H9 (cell line): ENCODE measurements at regions not wholly inside any gene's neighbourhood (a gene's known extent, or its start where the extent isn't known, plus 50 kb on each side); places are given as distances from the start of the nearest gene placed in this dataset.

ENCODE experiments used
- DNase-seq: peaks from one replicate; pipeline ENCODE4 v3.0.0-alpha.2; 2017
- H2AFZ ChIP-seq: one replicate; pipeline ENCODE4 v1.6.1; 2013; ENCODE audit warnings: mild to moderate bottlenecking, low read length, control low read depth, moderate library complexity
- H2AK5ac ChIP-seq: 2 replicates; pipeline ENCODE4 v1.6.1; 2013; ENCODE audit warnings: low read length, control low read depth, mixed read lengths; ENCODE audit not compliant: insufficient read length
- H2BK120ac ChIP-seq: one replicate; pipeline ENCODE4 v1.6.1; 2013; ENCODE audit warnings: low read depth, mild to moderate bottlenecking, low read length, control low read depth, inconsistent platforms; ENCODE audit not compliant: poor library complexity, severe bottlenecking
- H2BK12ac ChIP-seq: 2 replicates; pipeline ENCODE4 v1.6.1; 2013; ENCODE audit warnings: low read length, control low read depth, mixed read lengths, low read depth; ENCODE audit not compliant: insufficient read length
- H2BK15ac ChIP-seq: 2 replicates; pipeline ENCODE4 v1.6.1; 2013; ENCODE audit warnings: low read depth, low read length, control low read depth
- H2BK20ac ChIP-seq: one replicate; pipeline ENCODE4 v1.6.1; 2013; ENCODE audit warnings: low read depth, mild to moderate bottlenecking, low read length, control low read depth, inconsistent platforms; ENCODE audit not compliant: poor library complexity, severe bottlenecking
- H2BK5ac ChIP-seq: 2 replicates; pipeline ENCODE4 v1.6.1; 2013; ENCODE audit warnings: low read length, control low read depth, mixed read lengths; ENCODE audit not compliant: insufficient read length
- H3K14ac ChIP-seq: 2 replicates; pipeline ENCODE4 v1.6.1; 2013; ENCODE audit warnings: low read length, control low read depth; ENCODE audit not compliant: insufficient read depth
- H3K18ac ChIP-seq: 2 replicates; pipeline ENCODE4 v1.6.1; 2013; ENCODE audit warnings: low read depth, mild to moderate bottlenecking, mixed read lengths, low read length, control low read depth; ENCODE audit not compliant: insufficient read length
- H3K23ac ChIP-seq: 2 replicates; pipeline ENCODE4 v1.6.1; 2013; ENCODE audit warnings: low read length, control low read depth, mixed read lengths, low read depth; ENCODE audit not compliant: insufficient read length
- H3K23me2 ChIP-seq: 2 replicates; pipeline ENCODE4 v1.6.1; 2013; ENCODE audit warnings: low read depth, mild to moderate bottlenecking, mixed read lengths, low read length, control low read depth; ENCODE audit not compliant: insufficient read length, poor library complexity, severe bottlenecking
- H3K27ac ChIP-seq: 2 replicates; pipeline ENCODE4 v1.5.1; 2013; ENCODE audit warnings: low read length, control low read depth, mixed read lengths, low read depth; ENCODE audit not compliant: insufficient read length
- H3K27me3 ChIP-seq: 2 replicates; pipeline ENCODE4 v1.6.1; 2013; ENCODE audit warnings: low read length, control low read depth, inconsistent platforms; ENCODE audit not compliant: insufficient read depth
- H3K4ac ChIP-seq: 2 replicates; pipeline ENCODE4 v1.6.1; 2013; ENCODE audit warnings: low read depth, mild to moderate bottlenecking, control low read depth, inconsistent platforms, low read length, moderate library complexity
- H3K4me1 ChIP-seq: 2 replicates; pipeline ENCODE4 v1.6.1; 2013; ENCODE audit warnings: low read length, control low read depth, inconsistent platforms; ENCODE audit not compliant: insufficient read depth
- H3K4me2 ChIP-seq: 2 replicates; pipeline ENCODE4 v1.6.1; 2013; ENCODE audit warnings: low read length, control low read depth, mixed read lengths; ENCODE audit not compliant: insufficient read length, insufficient read depth
- H3K56ac ChIP-seq: 2 replicates; pipeline ENCODE4 v1.6.1; 2013; ENCODE audit warnings: low read depth, mild to moderate bottlenecking, mixed read lengths, low read length, control low read depth; ENCODE audit not compliant: insufficient read length
- H3K79me1 ChIP-seq: 2 replicates; pipeline ENCODE4 v1.6.1; 2013; ENCODE audit warnings: low read depth, mild to moderate bottlenecking, moderate library complexity, low read length, control low read depth, inconsistent platforms; ENCODE audit not compliant: insufficient read depth, poor library complexity, severe bottlenecking
- H3K79me2 ChIP-seq: 2 replicates; pipeline ENCODE4 v1.6.1; 2013; ENCODE audit warnings: low read length, control low read depth, inconsistent platforms; ENCODE audit not compliant: insufficient read depth
- H3K9ac ChIP-seq: 2 replicates; pipeline ENCODE4 v1.6.1; 2013; ENCODE audit warnings: low read length, control low read depth, mixed read lengths; ENCODE audit not compliant: insufficient read length; ENCODE audit errors: extremely low read depth
- H3K9me3 ChIP-seq: one replicate; pipeline ENCODE4 v1.6.1; 2013; ENCODE audit warnings: low read depth, low read length, inconsistent platforms; ENCODE audit not compliant: control insufficient read depth
- H3T11ph ChIP-seq: one replicate; pipeline ENCODE4 v1.6.1; 2013; ENCODE audit warnings: mild to moderate bottlenecking, low read length, control low read depth, inconsistent platforms
- H4K20me1 ChIP-seq: one replicate; pipeline ENCODE4 v1.6.1; 2013; ENCODE audit not compliant: control insufficient read depth, insufficient read length, insufficient read depth
- H4K5ac ChIP-seq: 2 replicates; pipeline ENCODE4 v1.6.1; 2013; ENCODE audit warnings: low read depth, mild to moderate bottlenecking, mixed read lengths, low read length, control low read depth; ENCODE audit not compliant: insufficient read length
- H4K8ac ChIP-seq: replicated peaks from 2 replicates; pipeline ENCODE4 v1.6.1; 2013; ENCODE audit warnings: low read length, control low read depth, mixed read lengths, low read depth; ENCODE audit not compliant: insufficient read length
- H4K91ac ChIP-seq: 2 replicates; pipeline ENCODE4 v1.6.1; 2013; ENCODE audit warnings: low read depth, mild to moderate bottlenecking, moderate library complexity, mixed read lengths, low read length, control low read depth; ENCODE audit not compliant: insufficient read length
- H3K27ac Mint-ChIP-seq, 3 experiments: 2 replicates in 2 of 3; 3 replicates in 1 of 3; pipeline ENCODE4 v1.8.0; 2020 to 2021; ENCODE audit warnings: mixed read lengths in 3 of 3, mild to moderate bottlenecking in 1 of 3, moderate library complexity in 1 of 3
- H3K27me3 Mint-ChIP-seq: 2 replicates; pipeline ENCODE4 v1.8.0; 2021; ENCODE audit warnings: low read depth, mild to moderate bottlenecking, moderate library complexity, mixed read lengths
- H3K36me3 Mint-ChIP-seq, 3 experiments: 2 replicates in 2 of 3; 3 replicates in 1 of 3; pipeline ENCODE4 v1.8.0; 2020 to 2021; ENCODE audit warnings: low read depth in 3 of 3, mixed read lengths in 3 of 3; ENCODE audit not compliant: insufficient read depth in 1 of 3
- H3K4me1 Mint-ChIP-seq, 2 experiments: 2 replicates each; pipeline ENCODE4 v1.8.0; 2020; ENCODE audit warnings: mixed read lengths in 2 of 2
- H3K4me3 Mint-ChIP-seq, 2 experiments: 2 replicates in 1 of 2; 3 replicates in 1 of 2; pipeline ENCODE4 v1.8.0; 2020 to 2021; ENCODE audit warnings: mild to moderate bottlenecking in 2 of 2, mixed read lengths in 2 of 2, moderate library complexity in 1 of 2
- H3K9me3 Mint-ChIP-seq, 2 experiments: 2 replicates in 1 of 2; 3 replicates in 1 of 2; pipeline ENCODE4 v1.8.0; 2020; ENCODE audit warnings: mild to moderate bottlenecking in 2 of 2, mixed read lengths in 2 of 2, moderate library complexity in 1 of 2
- CTCF ChIP-seq: fragments of 200-600 bp; sonication (generic); conservative IDR thresholded peaks from 3 replicates; pipeline ENCODE4 v1.8.0; 2021; ENCODE audit warnings: antibody characterized with exemption, mild to moderate bottlenecking
- WGBS: extraction: QIAGEN DNeasy Blood & Tissue Kit; methylation state at CpG from one replicate; pipeline ENCODE4 v1.1.7; 2013; ENCODE audit warnings: missing lambda C conversion rate, low lambda C conversion rate, mixed read lengths; ENCODE audit not compliant: insufficient read length; ENCODE audit errors: extremely low coverage; 5-methylcytosine and 5-hydroxymethylcytosine counted together

- H2BK120ac ChIP-seq, result no peak overlapping the region
- no peak overlapping the region for H3K4me3 Mint-ChIP-seq
- H2AFZ ChIP-seq, result no peak overlapping the region
- H3K79me1 ChIP-seq, result no peaks in the 10 kb centered on the region
- H4K5ac ChIP-seq, result no peak overlapping the region
- no peak overlapping the region for H3K4me2 ChIP-seq
- H2AK5ac ChIP-seq, result no peak overlapping the region
- no peaks in the 10 kb centered on the region for H3K27me3 Mint-ChIP-seq
- H3T11ph ChIP-seq, result no peak overlapping the region
- no peak overlapping the region for H2BK12ac ChIP-seq
- no peaks in the 10 kb centered on the region for H4K20me1 ChIP-seq
- no peaks in the 10 kb centered on the region; the same call in 1 of the 2 replicates for H3K4me1 ChIP-seq
- H3K9ac ChIP-seq, result no peak overlapping the region
- H3K9me3 ChIP-seq, result no peaks in the 10 kb centered on the region
- no peak overlapping the region for H2BK15ac ChIP-seq
- no peak overlapping the region for H3K4ac ChIP-seq
- TF ChIP-seq CTCF, result no peak
- WGBS, result no CpG with 5 or more reads among the region's 3 CpGs
- no peak overlapping the region for H2BK20ac ChIP-seq
- H2BK5ac ChIP-seq, result no peak overlapping the region
- H3K36me3 Mint-ChIP-seq, result peaks cover 0 to 1% (median 0%) of the 10 kb centered on the region in 3 experiments; a peak in 1 of 7 replicates
- H3K18ac ChIP-seq, result no peak overlapping the region
- no peaks in the 10 kb centered on the region for H3K23me2 ChIP-seq
- H3K23ac ChIP-seq, result no peak overlapping the region
- peaks cover 10 to 12% of the 10 kb centered on the region in 2 experiments for H3K4me1 Mint-ChIP-seq
- no peak overlapping the region for H3K27ac Mint-ChIP-seq
- H3K14ac ChIP-seq, result no peak overlapping the region
- no peak overlapping the region for H3K27ac ChIP-seq
- no peaks in the 10 kb centered on the region for H3K27me3 ChIP-seq
- no peak overlapping the region for H3K56ac ChIP-seq
- H4K91ac ChIP-seq, result no peak overlapping the region
- peaks cover 2 to 5% of the 10 kb centered on the region in 2 experiments; a peak in 4 of 5 replicates for H3K9me3 Mint-ChIP-seq
- no peak overlapping the region for H4K8ac ChIP-seq
- no peaks in the 10 kb centered on the region for H3K79me2 ChIP-seq
- DNase-seq, result no peak
Observed at GRCh38 chr5:8879248-8879647, 666.6 kb downstream of the SEMA5A start.
